ENCODE measurements at regions not wholly inside any gene's neighbourhood (a gene's known extent, or its start where the extent isn't known, plus 50 kb on each side); places are given as distances from the start of the nearest gene placed in this dataset.

DNA sequence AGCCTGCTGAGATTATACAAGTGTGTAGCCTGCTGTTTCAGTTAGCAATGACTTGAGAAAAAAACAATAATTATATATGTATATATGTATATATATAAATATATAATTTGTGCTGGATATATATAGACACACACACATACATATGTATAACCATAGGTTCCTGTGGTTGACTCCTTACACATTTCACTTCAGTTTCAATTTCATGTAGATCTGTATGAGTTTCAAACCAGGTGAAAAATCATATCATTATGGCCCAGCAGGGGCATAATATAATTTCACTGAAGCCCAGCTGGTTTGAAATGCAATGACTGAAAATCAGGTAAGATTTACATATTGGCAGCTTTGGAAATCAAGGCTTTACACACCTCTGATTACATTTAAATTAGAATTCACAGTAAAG, 690.4 kb upstream of the CDH18 start:
- intact Hi-C loops (cut with micrococcal nuclease): no loop called here

DNA sequence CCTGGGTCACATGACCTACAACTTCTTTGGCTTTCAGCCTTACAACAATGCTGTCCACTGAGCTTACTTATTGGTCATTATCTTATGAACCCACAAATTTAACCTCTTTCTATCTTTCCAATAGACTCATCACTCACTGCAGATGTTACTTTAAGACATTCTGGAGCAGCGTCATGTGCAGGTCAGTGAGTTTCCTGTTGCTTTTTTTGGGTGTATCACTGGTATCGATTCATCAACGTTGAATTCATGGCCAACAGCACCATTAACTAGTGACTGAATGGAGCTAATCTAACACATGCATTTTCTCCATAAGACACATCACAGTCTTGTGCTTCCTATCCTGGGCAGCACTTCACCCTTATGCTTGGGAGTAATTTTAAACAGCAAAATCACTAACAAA, 672.6 kb upstream of the CDH18 start:
- intact Hi-C loops (cut with micrococcal nuclease): no loop called here

DNA sequence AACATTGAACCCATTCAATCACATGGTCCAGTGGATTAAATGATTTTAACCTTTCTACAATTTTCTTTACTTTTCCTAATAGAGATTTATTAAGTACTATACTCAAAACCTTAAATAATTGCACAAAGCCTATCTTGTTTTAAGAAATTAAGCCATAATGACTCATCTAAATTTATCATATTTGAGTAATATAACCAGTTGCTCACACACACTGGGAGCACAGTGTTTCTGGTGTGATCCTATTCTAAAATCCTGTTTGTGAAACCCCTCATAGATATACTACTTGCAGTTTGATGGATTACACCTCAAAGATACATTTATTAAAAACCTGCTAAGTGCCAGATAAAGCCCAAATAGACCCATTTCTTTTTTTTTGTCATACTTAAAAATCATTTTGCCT, 668.3 kb upstream of the CDH18 start:
- intact Hi-C loops (cut with micrococcal nuclease): no loop called here

DNA sequence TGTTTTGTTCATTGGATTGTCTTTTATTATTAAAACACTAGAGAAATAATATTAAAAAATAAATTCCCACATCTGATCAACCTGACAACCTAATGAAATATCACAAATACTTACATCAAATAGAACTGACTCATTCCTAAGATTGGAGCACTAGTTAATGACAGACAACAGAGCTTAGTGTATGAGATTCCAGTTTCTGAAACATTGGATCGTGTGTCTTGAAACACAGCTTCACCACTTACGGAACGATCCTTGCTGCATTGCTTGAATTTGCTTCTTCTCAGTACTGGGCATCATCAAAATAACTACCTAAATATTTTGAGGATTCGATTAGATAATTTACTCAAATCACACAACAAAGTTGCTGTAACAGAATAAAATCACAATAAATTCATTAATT, 667.2 kb upstream of the CDH18 start:
- intact Hi-C loops (cut with micrococcal nuclease): no loop called here

DNA sequence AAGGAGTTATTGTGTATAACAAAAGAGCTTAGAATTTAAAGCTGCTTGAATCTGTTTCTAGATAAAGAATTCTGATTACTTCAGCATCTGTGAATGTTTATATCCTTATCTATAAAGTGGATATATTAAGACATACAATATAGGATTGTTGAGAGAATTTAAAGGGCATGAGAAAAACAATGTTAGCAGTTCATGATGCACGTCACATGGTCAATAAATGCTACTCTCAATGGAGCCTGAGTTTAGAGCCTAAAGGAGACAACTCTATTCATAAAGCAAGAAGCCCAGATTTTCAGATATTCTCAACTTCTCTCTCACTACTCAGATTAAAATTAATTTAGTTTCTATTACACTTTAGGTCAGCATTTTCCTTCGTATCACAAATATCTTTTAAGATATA, 666.7 kb upstream of the CDH18 start:
- intact Hi-C loops (cut with micrococcal nuclease): no loop called here

DNA sequence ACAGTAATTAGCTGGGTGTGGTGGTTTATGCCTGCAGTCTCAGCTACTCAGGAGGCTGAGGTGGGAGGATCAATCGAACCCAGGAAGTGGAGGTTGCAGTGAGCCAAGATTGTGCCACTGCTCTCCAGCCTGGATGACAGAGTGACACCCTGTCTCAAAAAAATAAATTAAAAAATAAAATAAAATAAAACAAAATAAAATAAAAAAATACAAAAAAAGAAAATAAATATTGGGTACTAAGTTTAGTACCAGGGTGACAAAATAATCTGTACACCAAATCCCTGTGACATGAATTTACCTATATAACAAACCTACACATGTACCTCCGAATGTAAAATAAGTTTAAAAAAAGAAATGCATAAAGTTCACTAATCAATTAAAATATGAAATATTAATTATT, 666.0 kb upstream of the CDH18 start:
- intact Hi-C loops (cut with micrococcal nuclease): no loop called here

DNA sequence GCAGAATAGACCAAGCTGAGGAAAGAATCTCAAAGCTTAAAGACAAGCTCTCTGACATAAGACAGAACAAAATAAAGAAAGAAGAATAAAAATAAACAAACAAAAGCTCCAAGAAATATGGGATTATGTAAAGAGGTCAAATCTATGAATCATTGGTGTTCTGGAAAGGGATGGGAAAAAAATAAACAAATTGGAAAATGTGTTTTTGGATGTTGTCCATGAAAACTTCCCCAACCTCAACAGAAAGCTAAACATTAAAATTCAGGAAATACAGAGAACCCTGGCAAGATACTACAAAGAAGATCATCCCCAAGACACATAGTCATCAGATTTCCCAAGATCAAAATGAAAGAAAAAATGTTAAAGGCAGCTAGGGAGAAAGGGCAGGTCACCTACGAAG, 662.0 kb upstream of the CDH18 start:
- intact Hi-C loops (cut with micrococcal nuclease): no loop called here

DNA sequence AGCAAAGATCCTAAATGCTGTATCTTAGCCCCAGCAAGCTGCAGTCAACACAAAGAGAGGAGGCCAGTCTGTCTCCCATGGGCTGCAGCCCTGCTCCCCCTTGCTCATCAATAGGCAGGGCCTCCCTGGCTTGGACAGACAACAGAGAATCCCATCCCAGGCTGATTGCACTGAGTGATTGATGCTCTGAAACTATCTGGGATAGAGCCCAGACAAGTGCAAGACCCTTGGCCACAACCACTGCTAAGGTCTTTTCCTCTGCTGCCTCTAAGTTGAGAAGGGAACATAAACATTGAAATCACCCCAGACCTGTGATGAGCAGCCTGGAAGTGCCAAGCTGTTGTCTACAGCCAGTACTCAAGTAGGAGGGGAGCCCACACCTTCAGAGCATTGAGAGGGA, 661.0 kb upstream of the CDH18 start:
- intact Hi-C loops (cut with micrococcal nuclease): no loop called here

DNA sequence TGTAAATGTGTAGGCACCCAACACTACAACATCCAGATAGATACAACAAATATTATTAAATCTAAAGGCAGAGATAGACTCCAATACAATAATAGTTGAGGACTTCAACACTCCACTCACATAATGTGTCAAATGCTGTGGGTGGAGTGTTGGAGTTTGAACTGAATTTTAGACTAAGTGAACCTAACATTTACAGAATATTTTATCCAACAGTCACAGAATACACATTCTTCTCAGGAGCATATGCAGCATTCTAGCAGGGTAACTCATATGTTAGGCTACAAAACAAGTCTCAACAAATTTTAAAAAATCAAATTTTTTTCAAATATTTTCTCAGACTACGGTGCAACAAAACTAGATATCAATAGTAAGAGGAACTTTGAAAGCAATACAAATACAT, 648.7 kb upstream of the CDH18 start:
- intact Hi-C loops (cut with micrococcal nuclease): no loop called here

DNA sequence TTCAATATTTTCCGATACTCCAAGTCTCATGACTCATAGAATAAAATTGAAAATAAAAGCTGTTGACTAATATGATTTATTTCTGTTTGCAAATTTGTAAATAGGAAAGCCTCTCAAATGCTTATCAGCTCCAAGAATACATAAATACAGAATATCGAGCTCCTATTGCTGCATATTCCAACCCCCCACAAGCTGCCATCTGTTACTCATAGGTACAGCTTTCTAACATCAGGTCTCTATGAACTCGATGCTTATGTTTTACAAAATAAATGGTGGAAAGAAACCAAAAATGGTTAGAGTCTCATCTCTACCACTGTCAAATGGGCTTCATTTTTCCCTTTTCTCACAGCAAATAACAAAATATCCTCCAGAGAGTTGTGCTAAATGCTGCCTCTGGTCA, 631.6 kb upstream of the CDH18 start:
- intact Hi-C loops (cut with micrococcal nuclease): no loop called here

DNA sequence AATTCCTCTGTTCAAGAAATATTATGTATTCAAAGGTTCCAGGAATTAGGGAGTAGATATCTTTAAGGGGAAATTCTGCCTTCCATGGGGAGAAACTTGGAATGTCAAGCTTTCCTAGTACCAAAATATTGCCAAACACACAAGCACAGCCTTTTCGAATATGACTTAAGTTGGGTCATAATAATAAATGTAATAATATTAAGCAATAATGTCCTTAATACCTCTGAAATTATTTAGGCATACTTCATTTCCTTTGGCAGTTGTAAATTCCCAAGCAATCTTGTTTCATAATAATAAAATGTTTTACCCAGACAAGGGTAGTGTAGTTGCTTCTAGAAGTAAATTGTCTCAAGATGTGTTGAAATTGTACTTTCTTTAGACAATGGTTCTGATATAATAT, 630.3 kb upstream of the CDH18 start:
- intact Hi-C loops (cut with micrococcal nuclease): no loop called here

DNA sequence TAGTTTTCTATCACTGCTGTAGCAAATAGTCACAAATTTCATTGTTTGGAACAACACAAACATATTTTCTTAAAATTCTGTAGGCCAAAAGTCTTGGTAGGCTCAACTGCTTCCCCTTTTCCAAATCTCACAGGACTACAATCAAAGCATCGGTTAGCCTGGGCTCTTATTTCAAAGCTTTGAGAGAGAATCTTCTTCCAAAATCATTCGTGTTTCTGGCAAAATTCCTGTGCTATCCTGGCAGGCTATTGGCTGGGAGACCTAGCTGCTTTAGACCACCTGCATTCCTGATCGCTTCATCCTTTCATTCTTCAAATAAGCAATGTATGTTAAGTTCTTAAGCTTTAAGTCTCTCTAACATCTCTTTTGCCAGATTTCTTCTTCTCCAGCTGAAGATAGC, 629.8 kb upstream of the CDH18 start:
- intact Hi-C loops (cut with micrococcal nuclease): no loop called here

DNA sequence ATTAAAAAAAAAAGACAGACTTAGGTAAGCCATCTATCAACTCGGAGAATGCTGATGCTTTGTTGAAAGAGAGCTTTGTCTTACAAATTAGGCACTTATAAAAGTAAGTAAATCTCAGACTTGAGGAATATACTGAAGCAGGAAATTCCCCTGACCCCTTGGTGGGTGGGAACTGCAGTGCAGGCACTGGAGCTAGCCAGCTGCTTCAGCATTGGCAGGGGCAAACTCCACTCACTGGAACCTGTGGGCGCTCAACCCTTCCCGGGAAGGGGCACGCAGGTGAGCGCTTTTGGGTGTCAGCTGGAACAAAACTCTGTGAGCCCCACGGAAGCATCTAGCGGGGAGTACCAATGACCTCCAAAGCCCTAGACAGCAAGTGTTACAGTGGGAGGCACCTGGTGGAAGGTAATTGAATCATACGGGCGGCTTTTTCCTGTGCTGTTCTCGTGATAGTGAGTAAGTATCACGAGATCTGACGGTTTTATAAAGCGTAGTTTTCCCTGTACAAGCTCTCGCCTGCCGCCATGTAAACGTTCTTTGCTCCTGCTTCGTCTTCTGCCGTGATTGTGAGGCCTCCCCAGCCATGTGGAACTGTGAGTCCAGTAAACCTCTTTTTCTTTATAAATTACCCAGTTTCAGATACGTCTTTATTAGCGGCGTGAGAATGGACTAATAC, 628.0 kb upstream of the CDH18 start:
- intact Hi-C loops (cut with micrococcal nuclease): no loop called here

DNA sequence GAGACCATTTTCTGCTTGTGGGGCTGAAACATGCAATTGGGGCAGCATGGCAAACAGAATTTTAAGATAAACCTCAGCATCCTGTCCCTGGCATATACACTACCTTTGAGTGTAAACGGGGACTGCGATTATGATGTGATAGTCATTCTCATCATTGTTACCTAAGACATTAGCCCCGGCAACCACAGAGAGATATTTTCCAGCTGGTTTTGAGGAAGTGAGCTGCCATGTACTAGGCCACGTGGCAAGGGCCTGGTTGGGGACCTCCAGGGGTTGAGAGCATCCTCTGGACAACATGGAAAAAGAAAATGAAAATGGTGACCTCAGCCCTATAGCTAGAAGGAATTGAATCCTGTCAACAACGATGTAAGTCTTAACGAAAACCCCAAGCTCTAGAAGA, 623.6 kb upstream of the CDH18 start:
- intact Hi-C loops (cut with micrococcal nuclease): no loop called here

DNA sequence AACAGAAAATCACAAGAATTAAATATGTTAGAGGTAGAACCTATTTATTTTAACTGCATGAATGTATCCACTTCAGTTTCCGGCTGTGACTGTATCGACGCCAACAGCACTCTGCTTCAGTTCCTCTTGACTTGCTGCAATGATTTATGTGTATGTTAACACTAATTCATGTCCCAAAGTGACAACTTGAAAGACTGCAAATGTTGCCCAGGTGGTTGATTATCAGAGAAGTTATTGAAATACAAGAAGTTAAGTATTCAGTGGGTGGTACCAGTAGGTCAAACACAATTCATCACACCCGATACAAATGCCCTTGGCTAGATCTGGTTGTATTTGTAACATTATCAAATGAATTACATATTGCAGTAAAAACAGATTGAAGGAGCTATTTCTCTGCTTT, 622.7 kb upstream of the CDH18 start:
- intact Hi-C loops (cut with micrococcal nuclease): no loop called here

DNA sequence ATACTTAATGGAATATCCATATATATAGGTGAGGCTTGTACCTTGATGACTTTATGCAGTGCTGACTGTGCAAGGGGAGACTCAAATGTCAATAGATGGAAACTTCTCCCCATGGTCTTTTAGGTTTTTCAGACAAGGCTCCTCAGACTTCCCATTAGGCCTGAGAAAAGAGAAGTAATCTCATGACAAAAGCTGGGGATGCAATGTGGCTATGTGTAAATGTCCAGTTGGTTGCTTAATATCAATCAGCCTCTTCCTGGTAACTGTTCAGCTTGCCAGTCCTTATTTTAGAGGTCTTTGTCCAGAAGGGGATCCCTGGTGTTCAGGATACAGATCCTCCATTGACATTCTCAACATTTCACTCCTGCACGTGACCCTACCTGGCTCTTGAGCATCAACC, 621.1 kb upstream of the CDH18 start:
- intact Hi-C loops (cut with micrococcal nuclease): no loop called here

DNA sequence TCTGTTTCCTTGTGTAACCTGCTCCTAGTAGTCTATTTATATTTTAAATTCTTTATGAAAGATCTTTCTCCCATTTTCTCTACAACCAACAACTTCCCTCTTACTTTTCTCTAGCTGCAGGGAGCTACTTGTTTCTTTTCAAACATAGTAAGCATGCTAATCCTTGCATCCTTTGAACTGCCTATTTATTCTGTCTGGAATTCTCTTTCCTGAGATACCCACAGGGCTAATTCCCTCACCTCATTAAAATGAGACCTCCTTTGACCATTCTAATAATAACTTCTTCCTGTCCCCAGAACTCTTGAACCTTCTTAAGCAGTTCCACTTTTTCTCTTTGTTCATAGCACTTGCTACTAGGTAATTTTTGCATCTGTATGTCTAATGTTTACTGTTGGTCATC, 620.6 kb upstream of the CDH18 start:
- intact Hi-C loops (cut with micrococcal nuclease): no loop called here

DNA sequence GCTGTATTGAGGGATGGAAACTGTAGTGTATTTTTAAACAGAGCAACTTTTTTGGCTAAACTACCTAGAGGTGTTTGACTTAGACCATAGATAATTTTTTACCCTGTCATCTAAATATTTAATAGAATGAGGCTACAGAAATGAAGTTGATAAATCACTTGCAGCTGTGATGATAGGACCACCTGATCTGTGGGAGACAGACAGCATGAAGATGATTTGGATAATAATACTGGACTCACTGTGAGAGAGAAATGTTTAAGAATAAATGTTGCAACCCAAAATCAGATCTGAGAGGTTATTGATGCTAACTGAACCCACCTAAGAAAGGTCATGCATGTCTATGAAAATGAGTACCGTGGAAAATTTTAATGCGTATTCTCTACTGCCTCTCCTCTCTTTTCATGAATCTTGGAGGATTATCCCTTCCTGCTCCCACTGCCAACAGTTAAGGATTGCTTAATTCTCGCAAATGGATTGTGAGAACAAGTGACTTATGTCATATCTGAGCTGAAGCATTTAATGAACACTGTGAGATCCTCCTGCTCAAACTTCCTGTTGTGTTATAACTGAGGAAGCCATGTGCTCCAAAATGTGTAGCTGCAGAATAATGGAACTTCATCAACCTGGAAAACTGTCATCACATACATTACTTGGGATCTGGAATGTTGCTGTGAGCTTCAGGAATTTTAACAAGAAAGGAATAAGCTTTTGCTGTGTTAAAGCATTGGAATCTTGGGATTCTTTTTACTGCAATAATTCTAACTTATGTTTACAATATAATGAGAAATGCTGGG, 617.9 kb upstream of the CDH18 start:
- intact Hi-C loops (cut with micrococcal nuclease): no loop called here

DNA sequence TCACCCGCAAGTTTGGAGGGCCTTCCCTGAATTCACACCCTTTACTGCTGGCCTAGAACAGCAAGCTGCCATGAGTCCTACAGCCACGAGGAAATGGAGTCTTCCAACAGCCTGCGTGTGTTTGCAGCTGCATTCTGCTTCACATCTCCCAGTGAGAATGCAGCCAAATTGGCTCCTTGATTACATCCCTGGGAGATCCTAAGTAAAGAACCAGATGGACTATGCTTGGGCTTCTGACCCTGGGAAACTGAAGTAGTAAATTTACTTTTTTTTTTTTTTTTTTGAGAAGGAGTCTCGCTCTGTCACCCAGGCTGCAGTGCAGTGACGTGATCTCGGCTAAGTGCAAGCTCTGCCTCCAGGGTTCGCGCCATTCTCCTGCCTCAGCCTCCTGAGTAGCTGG, 617.0 kb upstream of the CDH18 start:
- intact Hi-C loops (cut with micrococcal nuclease): no loop called here

DNA sequence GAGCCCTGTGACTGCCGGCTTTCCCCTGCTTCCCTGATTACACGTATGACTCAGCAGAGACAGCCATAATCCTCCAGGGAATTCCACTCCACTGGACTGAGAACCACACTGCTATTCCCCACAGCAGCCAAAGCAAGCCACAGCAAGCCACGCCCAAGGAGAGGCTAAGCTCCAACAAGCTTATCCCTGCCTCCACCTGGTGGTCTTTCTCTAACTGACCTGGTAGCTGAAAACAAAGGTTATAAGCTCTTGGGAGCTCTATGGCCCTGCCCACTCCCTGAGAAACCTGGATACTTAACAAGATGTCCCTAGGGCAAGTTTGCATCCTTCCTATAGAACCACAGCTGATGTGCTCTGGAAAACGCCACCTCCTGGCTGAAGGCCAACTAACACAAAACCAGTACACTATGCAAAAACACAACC, 613.7 kb upstream of the CDH18 start:
- intact Hi-C loops (cut with micrococcal nuclease): no loop called here

DNA sequence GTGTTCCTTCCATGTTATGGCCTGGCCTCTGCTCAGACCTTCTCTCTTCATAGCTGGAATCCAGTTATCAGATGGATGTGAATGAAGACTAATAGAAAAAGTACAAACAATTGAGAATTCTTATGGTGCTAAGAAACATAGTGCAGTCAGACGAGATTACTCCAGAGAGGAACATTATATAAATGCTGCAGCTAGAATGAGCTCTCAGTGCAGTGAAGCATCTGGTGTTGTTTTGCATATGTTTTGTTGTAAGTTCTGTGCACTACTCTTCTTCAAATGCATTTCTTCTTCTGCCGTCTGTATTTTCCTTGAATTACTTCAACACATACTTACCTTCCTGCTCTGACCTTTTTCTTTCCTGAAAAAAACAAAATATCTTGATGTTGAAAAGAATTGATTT, 602.4 kb upstream of the CDH18 start:
- intact Hi-C loops (cut with micrococcal nuclease): no loop called here

DNA sequence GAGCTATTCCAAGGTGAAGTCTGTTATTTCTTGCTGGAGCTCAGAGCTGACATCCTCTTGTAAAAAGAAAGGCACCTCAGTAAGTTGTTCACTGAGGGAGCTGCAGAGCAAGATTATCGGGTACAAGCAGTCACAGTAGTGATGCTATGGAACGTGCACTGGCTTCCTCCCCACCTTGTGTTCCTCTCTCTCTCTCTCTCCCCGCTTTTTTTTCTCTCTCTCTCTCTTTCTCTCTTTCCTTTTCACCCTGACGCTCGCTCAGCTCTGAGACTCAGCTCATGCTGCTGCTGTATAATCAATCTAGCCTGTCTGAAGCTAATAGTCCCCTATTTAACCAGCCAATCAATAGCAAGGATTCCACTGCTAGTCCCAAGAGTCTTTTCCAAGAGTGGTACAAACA, 587.6 kb upstream of the CDH18 start:
- intact Hi-C loops (cut with micrococcal nuclease): no loop called here

DNA sequence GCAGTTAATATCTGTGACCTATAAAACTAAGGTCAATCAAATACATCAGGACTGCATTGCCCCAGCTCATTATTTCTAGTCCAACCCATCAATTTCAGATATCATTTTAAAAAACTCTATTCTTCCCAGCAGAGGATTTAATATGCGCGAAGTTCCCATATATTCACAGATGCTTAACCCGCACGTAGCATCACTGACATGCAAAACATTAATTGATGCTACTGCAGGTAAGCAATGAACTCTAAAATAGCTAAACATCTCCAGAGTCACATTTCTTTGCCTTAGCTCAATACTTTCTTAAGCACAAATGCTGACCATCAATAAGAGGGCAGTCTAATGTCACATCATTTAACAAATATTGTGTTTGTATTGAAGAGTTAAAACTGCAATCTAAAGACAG, 586.6 kb upstream of the CDH18 start:
- intact Hi-C loops (cut with micrococcal nuclease): no loop called here
